ENCODE measurements at regions not wholly inside any gene's neighbourhood (a gene's known extent, or its start where the extent isn't known, plus 50 kb on each side); places are given as distances from the start of the nearest gene placed in this dataset.

DNA sequence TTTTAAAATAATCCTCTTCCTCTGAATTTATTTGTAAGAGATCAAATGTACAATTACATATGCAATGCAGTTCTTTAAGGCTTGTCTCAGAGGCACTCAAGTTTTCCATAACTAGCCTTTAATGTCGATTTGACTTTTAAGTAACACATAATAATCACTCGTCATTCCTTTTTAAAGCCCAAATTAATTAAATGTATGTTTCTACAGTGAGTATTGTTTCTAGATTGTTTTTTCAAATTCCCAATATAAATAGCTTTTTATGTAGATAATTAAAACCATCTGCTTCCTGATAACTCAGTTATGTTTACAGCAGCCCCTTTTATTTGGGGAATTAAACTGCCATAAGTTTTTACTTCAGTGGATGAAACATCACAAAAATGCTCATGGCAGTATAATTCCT lies 185.1 kb downstream of the ETNK1 start:
- ATAC-seq (no peak), DNase-seq (ENCODE audit: low read depth, low spot score) (no peak), FAIRE-seq (no peak)
- Histone ChIP-seq H3K4me2 (ENCODE audit: control insufficient read depth, insufficient read depth) (no peak overlapping the region), H3K4me3 (no peak overlapping the region), H4K20me1 (ENCODE audit: control insufficient read depth, insufficient read depth) (no peaks in the 10 kb centered on the region), H3K4me1 (ENCODE audit: control insufficient read depth, insufficient read depth, low read length) (no peaks in the 10 kb centered on the region), H3K27ac (ENCODE audit: control insufficient read depth, insufficient read depth) (no peak overlapping the region), H2AFZ (ENCODE audit: control insufficient read depth, low read depth, low read length) (no peak overlapping the region), H3K27me3 (replicated peaks in 1 of 2; ENCODE audit: control insufficient read depth in 2 of 2, insufficient read depth in 2 of 2, low read length in 1 of 2) (no peaks in the 10 kb centered on the region), H3K36me3 (ENCODE audit: control insufficient read depth in 2 of 2, insufficient read depth in 2 of 2, low read length in 1 of 2) (no peaks in the 10 kb centered on the region), H3K79me2 (ENCODE audit: control insufficient read depth, insufficient read depth, low read length) (no peaks in the 10 kb centered on the region), H3K9me3 (replicated peaks; ENCODE audit: control insufficient read depth, insufficient read depth, low read length) (no peaks in the 10 kb centered on the region), H3K9ac (ENCODE audit: control insufficient read depth, insufficient read depth, low read length) (no peak overlapping the region)
- CTCF ChIA-PET, result no interaction called here
- RAD21 ChIA-PET (ENCODE audit: unreplicated experiment), result no interaction called here
- in situ Hi-C loops (cut with MboI), result no loop called here
- POLR2A ChIA-PET, result no interaction called here
- no TSS peak for BruUV-seq (replicated peaks)
- TF ChIP-seq KLF5 (IDR thresholded peaks at IDR 0.05; ENCODE audit: partially characterized antibody) (no peak), TBL1XR1 (IDR thresholded peaks at IDR 0.05; ENCODE audit: low read depth, low read length) (no peak), RBBP5 (conservative IDR thresholded peaks at IDR 0.05) (no peak), NR2C1 (IDR thresholded peaks at IDR 0.05) (no peak)
- TF ChIP-seq, protein P1, sequence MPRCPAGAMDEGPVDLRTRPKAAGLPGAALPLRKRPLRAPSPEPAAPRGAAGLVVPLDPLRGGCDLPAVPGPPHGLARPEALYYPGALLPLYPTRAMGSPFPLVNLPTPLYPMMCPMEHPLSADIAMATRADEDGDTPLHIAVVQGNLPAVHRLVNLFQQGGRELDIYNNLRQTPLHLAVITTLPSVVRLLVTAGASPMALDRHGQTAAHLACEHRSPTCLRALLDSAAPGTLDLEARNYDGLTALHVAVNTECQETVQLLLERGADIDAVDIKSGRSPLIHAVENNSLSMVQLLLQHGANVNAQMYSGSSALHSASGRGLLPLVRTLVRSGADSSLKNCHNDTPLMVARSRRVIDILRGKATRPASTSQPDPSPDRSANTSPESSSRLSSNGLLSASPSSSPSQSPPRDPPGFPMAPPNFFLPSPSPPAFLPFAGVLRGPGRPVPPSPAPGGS (IDR thresholded peaks at IDR 0.05; ENCODE audit: borderline replicate concordance, insufficient read depth, low read depth, low read length, poor library complexity, severe bottlenecking), result no peak
- TF ChIP-seq, protein P2, sequence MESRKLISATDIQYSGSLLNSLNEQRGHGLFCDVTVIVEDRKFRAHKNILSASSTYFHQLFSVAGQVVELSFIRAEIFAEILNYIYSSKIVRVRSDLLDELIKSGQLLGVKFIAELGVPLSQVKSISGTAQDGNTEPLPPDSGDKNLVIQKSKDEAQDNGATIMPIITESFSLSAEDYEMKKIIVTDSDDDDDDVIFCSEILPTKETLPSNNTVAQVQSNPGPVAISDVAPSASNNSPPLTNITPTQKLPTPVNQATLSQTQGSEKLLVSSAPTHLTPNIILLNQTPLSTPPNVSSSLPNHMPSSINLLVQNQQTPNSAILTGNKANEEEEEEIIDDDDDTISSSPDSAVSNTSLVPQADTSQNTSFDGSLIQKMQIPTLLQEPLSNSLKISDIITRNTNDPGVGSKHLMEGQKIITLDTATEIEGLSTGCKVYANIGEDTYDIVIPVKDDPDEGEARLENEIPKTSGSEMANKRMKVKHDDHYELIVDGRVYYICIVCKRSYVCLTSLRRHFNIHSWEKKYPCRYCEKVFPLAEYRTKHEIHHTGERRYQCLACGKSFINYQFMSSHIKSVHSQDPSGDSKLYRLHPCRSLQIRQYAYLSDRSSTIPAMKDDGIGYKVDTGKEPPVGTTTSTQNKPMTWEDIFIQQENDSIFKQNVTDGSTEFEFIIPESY (IDR thresholded peaks at IDR 0.05), result no peak
- intact Hi-C loops (cut with micrococcal nuclease; ENCODE audit: unreplicated experiment), result no loop called here
- SMC1A ChIA-PET (ENCODE audit: uncharacterized antibody, unreplicated experiment), result interaction anchor here (1.0 kb wide), 1 partner anchor 47 kb away, joined by 3 read pairs; no protein-coding TSS in a partner anchor
- 2% methylated on average over 2 of the region's 2 CpGs for WGBS (ENCODE audit: insufficient coverage, insufficient replicate concordance, low lambda C conversion rate, missing lambda C conversion rate)
